SK-N-DZ (cell line): ENCODE measurements at regions not wholly inside any gene's neighbourhood (a gene's known extent, or its start where the extent isn't known, plus 50 kb on each side); places are given as distances from the start of the nearest gene placed in this dataset.
"Not testable (repeated sequence)": the region's sequence is repeated elsewhere in the genome, so short reads cannot be mapped to it uniquely, and the experiment has no call there.

Experiments used
- DNase-seq: peaks from one replicate; pipeline ENCODE4 v3.0.0-alpha.2; 2015; ENCODE audit warnings: low spot score

DNA sequence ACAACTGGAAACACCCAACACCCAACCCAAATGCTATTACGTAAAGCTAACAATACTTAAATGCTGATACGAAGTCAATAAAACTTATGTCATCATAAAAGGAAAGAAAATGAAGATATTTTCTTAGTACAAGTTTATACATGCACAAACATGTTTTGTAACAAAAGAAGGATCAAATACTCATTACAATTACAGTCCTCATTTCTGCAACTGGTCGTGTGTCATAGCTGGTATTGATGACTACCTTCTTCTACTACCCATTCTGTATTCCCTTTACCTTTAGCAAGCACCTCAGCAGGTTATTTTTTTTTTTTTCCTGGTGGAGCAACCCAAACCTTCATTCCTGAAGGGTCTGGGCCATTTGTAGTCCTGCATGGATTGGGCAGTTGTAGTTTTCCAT is 1298.5 kb downstream of the SUCLG1 start:
- no peak for DNase-seq

DNA sequence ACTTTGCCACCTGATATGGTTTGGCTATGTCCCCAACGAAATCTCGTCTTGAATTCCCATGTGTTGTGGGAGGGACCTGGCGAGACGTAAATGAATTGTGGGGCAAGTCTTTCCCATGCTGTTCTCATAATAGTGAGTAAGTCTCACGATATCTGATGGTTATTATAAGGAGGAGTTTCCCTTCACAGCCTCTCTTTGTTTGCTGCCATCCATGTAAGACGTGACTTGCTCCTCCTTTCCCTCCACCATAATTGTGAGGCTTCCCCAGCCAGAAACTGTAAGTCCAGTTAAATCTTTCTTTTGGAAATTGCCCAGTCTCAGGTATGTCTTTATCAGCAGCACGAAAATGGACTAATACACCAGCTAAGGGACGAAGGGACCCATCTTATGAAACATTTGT is 1303.3 kb downstream of the SUCLG1 start:
- DNase-seq: no peak

DNA sequence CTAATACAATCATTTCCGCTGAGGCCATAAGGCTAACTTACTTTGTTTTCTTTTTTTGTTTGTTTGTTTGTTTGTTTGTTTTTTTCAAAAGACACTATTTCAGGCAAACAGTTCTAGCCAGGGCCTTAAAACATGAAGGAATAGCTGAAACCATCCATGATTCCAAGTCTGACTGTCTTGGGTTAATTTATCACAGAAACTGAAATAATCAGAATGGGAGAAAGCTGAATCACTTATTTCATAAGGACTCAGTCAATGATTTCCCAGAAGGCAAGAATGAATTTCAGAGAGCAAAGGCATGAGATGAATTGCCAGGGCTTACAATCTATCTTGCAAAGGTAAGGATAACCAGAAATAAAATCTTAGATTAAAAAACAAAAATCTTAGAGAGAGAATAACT is 1315.1 kb downstream of the SUCLG1 start:
- DNase-seq: no peak

DNA sequence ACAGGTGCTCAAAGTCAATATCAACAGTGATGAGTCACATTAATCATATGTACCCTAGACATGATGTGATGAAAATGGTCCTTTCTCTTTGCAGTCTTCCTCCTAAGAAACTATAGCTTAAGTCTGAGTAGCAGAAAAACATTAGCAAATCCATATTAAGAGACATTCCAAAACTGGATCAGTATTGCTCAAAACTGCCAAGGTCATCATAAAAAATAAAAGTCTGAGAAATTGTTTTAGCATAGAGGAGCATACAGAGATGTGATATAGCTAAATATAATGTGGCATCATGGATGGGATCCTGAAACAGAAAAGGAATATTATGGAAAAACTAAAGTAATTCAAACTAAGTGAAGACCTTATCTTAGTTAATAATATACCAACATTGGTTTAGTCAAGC is 1316.1 kb downstream of the SUCLG1 start:
- DNase-seq: no peak

DNA sequence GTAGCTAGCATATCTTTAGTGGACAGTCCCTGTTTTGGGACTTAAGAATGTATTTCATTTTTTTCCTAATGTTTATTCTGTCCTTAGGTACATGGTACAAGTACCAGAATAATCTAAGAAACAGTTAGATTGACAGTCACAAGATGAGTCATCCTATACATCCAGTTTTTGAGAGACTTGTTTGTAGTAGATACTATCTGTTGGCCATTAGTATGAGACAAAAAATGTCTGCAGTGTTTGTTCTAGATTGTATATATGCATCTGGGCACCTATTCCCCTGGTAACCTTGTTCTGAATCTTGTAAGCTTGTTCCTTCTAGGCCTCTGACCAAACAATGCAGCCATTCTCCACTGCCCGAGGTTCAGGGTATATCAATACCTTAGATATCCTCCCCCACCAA is 1343.5 kb downstream of the SUCLG1 start:
- no peak for DNase-seq

DNA sequence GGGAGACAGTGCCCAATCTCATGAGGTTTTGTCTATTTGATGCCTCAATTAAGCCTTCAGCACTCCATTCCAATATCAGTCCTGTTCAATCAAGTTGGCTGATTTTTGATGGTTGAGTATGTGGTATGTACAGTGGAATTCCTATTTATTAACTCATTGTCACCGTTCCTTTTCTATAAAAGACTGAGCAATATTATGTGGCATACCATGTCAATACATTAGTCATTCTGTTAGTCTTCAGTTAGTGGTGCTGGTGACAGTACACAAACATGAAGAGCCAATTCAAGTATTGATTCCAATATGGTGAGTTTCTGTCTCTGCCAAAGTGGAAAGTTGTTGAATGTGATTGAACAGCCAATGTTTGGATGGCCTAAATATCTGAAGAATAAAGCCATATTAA is 1343.9 kb downstream of the SUCLG1 start:
- DNase-seq: no peak

DNA sequence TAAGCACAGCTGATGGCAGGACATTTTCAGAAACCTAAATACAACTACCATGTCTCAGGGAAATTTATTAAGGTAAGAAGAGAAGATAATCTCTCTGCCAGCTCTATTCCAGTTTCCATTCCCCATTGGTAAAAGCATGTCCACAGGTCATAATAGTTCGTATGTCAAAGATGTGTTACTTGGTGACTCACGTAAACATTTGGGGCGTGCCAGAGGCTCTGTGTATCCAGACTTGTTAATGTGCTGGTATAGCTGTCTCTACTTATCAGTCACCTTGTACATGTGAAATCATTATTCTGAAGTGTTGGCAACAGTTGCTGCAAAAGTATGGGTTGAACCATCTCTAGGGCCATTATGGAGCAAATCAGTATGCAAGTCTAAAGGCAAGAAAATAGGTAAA is 1345.1 kb downstream of the SUCLG1 start:
- no peak for DNase-seq

DNA sequence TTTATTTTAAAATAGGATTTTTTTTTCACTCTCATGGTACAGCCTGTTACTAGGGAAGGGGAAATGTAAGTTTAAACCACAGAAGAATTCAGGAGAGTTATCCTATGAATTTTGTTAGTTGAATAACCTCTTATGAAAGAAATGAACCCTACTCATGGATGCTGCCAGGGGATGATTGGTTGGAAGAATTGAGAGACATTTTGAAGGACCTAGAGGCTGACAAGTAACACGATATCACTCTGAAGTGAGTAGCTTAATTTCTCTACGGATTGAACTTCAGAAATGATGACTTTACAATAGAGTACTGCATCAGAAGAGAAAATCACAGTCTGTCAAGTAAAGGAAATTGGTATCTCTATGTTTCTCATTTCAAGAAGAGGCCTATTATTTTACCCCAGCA is 1346.2 kb downstream of the SUCLG1 start:
- no peak for DNase-seq

DNA sequence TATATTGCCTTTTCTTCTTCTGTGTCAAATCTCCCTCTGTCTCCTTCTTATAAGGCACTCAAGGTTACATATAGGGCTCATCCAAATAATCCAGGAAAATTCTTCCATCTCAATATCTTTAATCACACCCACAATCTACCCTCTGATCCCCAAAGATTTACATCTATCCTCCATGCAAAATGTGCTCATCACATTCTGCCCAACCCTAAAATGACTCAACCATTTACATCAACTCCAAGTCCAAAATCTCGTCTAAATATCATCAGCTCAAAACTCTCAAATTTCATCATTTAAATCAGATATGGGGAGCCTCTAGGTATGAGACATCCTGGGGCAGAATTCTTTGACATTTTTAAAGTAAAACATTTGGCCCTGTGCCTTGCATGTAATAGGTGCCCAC is 1349.8 kb downstream of the SUCLG1 start:
- DNase-seq: no peak

DNA sequence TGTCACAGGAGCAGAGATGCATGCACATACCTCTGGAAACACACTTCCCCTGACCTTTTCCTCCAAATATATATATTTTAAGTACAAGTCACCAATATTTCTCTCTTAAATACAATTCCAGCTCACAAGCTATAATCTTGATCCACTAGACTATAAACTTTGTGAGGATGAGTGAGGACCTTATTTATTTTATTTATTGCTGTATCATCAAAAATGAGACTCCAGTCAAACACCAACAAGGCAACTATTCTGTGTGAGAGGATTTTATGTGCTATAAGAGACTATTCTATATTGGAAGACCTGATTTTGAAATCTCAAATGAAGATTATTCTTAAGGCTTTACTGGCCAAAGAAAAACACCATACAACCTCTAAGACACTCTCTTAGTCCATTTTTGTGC is 1352.2 kb downstream of the SUCLG1 start:
- no peak for DNase-seq

DNA sequence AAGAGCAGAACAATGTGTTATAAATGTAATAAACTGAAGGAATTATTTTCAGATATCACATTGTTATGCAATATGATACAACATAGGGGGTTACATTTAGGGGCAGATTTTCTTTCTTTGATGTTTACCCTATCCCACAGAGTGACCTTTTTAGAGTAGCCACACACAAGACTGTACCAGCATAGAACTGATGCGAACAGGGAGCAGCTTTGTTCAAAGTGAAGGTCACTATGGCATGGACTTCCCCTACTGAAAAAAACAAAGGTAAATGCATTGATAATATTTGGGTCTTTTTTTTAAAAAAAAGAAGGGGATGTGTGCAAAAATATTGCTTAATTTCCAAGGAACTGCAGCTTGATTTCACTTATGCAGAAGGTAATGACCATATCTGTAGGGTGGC is 1354.9 kb downstream of the SUCLG1 start:
- no peak for DNase-seq

DNA sequence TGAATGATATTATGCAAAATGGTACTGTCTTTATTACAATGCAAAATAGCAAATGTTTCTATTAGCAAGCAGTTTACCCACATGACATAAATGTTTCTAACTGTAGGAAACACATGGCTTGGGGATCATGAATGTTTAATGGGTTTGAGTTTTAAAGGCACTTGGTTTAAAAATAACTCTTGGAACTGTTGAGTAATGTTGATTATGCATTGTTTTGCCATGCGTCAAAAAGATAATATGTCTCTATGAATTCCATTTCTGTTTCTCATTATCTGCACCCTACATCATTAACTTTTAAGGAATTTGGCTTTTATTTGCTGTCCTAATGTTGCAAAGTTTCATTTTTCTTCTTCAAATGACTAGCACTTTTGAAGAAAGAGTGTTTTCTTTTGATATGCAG is 1355.5 kb downstream of the SUCLG1 start:
- no peak for DNase-seq

DNA sequence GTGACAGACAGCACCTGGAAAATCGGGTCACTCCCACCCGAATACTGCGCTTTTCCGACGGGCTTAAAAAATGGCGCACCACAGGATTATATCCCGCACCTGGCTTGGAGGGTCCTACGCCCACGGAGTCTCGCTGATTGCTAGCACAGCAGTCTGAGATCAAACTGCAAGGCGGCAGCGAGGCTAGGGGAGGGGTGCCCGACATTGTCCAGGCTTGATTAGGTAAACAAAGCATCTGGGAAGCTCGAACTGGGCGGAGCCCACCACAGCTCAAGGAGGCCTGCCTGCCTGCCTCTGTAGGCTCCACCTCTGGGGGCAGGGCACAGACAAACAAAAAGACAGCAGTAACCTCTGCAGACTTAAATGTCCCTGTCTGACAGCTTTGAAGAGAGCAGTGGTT is 1370.0 kb downstream of the SUCLG1 start:
- DNase-seq: not testable (repeated sequence)

DNA sequence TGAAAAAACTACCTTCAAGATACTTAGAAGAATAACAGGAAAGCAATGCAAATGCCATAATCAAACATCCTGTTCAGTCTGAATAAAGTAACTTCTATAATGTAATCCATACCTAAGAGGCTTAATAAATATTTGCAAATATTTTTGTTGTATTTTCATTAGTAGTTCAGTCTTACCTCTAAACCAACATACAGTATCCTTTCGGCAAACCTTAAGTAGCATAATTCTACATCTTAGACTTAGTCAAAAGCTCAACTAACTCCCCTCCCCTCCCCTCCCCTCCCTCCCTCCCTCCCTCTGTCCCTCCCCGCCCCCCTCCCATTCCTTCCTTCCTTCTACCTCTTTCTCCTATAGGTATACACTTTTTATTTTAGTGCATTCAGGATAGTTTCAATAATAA is 1373.2 kb downstream of the SUCLG1 start:
- no peak for DNase-seq

DNA sequence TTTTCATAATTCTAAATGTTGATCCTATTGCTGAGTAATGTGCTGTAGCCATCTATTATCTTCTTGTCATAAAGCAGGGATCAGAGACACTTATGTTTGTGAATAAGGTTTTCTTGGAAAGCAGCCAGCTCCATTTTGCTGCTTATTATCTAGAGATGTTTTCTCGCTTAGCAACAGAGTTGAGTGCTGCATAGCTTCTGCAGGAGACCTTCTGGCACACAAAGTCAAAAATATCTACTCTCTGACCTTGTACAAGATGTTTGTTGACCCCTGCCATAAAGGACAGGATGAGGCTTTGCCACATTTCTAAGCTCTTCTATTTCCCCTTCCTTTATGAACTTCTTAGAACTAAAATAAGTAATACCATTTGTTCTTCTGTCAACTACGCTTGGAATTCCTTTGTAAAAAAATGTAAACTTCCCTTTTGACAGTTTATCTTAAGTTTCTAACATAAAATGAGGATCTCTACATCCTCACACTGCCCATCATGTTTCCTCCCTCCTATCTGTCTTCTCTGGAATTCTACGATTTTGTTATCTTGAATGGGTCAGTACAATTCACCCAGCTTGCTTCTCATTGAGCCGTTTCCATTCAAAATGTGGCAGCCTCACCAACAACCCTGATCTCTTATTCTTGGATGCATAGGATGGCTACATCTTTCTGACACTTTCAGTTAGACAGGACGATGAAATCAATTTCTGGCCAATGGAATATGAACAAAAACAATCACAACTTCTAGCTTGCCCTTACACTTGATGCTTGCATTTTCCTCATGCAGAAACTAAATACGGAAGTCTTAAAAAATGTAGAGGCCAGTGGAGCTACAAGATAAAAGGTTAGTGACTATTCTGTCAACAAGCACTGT is 1377.0 kb downstream of the SUCLG1 start:
- DNase-seq: no peak

DNA sequence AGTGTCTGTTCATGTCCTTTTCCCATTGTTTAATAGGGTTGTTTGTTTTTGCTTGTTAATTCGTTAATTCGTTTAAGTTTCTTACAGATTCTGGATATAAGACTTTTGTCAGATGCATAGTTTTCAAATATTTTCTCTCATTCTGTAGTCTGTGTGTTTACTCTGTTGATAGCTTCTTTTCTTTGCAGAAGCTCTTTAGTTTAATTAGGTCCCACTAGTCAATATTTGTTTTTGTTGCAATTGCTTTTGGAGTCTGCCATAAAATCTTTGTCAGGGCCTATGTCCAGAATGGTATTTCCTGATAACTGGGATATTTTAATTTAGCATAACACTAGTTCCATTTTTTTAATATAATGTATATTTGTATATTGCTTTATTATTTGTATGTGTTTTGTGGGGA is 1380.1 kb downstream of the SUCLG1 start:
- no peak for DNase-seq

DNA sequence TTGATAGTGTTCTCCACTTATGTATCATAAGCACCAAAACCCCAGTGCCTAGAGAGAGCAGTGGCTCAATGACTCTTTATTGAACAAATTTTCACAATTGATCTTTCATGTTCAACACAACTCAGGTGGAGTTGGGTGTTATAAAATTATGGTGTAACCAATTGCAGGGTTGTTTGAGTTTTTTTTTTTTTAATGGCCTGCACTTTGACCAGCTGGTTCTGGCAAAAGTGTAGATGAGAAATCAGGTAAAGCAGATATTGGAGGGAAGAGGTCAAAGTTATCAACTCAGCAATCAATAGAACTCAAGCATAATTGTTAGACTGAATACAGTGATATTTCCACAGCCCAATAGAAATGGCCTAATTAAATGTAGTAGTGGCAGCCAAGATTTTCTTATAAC is 1386.3 kb downstream of the SUCLG1 start:
- DNase-seq: no peak

DNA sequence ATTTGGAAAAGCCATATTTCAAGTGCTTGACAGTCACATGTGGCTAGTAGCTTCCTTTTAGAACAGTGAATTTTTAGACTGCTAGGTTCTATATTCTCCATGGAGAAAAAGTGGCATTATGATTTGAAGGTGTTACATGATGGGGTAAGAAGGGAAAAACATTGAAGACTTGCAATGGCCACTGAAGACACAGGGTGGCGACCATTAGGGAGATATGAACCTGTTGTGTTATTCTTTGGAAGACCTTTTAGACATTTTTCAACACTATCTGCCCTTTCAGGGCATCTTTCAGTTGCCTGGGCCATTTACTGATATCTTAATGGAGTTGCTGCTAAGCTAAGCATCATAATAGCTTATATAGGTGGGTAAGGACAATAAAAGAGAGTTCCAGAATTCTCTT is 1387.2 kb downstream of the SUCLG1 start:
- DNase-seq: no peak

DNA sequence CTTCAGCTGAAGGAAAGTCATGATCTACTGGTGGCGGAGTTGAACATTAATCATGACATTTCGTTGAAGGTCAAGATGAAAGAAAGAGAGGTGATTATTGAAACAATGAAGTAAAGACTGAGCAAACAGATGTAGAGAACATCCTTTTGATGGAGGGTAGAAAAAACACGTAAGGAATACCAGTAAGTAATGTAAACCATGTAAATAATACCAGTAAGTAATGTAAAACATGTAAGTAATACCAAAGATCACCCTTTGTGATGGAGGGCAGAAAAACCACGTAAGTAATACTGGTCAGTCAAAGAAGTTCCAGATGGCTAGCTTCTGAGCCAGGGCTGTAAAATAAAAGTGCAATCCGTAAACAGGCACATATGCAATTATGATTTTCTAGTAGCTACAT is 1387.7 kb downstream of the SUCLG1 start:
- DNase-seq: no peak

DNA sequence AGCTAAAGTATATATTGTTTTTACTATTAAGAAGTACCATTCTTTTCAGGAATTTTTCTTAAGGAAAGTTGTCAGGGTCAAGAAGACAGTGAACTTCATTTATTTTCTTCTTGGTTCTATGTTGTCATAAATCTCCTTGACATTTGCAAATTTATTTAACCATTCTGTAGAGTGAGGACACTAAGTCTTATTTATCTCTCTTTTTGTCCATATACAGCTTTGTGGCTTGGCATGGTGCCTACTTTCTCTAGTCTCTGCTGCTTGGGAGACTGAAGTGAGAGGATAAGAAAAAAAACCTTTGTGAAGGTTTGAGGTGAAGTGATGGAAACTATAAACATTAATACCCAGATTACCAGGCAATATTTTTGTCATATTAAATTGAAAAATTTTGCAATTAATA is 1389.4 kb downstream of the SUCLG1 start:
- DNase-seq: no peak

DNA sequence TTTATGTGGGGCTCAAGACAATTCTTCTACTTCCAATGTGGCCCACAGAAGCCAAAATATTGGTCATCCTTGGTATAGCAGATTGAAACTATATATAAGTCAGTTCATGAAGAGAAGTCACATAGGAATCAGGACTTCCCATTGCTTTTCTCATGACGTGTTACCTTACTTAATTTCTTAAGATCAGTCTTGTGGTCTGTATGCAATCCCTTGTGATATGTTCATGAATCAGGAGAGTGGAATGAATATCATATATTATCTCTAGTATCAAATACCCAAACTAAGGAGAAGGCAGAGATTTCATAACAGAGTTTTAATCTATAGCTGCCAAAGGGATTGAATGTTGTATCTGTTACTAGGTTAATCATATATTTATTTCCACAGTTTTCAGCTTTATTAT is 1390.4 kb downstream of the SUCLG1 start:
- DNase-seq: no peak

DNA sequence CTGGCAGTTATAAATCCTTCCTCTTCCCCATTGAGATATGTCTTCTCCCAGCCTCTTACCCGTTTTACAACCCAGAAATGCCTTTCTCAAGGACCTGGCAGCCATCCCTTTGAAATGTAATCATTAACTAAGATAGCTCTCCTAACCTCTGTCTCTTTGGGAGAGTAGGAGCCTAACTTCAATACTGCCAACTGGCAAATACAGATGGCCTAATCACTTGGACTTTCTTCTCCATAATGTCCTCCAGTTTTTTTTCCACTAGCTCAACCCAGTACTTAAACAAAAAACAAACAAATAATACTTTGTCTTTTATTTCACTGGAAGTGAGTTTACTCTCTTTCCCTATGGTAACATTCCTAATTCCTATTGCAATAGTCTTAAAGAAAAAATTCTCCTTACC is 1391.1 kb downstream of the SUCLG1 start:
- DNase-seq: no peak

DNA sequence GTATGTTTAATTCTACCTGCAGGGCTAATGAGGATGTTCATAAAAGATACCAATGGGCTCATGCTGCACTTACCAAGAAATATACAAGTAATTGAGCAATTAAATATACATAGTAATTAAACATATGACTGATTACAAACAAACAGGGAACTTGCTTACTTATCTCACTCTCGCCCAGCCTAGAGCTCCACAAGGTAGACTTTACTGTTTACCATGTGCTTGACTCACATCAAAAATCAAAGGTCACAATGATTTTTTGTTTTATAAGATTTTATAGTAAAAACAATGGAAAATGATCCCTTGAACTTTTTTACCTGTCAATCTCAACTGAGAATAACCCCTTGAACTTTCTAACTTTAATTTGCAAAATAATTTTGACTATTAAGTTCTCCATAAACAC is 1395.1 kb downstream of the SUCLG1 start:
- no peak for DNase-seq

DNA sequence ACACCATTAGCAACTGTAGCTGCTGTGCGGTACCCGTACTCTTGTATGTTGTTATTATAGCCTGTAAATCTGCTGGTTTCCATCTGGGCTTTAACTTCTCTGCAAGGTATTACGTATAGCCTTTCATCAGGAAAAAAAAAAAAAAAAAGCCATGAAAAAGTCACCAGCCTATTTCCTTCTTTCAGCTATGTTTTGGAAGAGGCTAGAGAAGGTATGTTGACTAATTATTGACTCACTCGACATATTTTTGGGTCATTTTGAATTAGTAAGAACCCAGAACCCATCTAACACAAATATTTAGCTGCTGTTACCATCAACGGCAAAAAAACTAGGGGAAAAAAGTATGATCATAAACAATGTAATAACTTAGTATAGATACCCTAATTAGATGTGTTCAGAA is 1395.6 kb downstream of the SUCLG1 start:
- DNase-seq: no peak
